Smooth muscle cell (in vitro differentiated cells): ENCODE measurements at regions not wholly inside any gene's neighbourhood (a gene's known extent, or its start where the extent isn't known, plus 50 kb on each side); places are given as distances from the start of the nearest gene placed in this dataset.

ENCODE experiments used
- DNase-seq: peaks from one replicate; lab custom pipeline; 2025; ENCODE audit not compliant: unreplicated experiment; lab: John Stamatoyannopoulos, UW
- H2AFZ ChIP-seq: fragments of 200-600 bp; sonication (generic); 2 replicates; pipeline ENCODE4 v1.6.0; 2016; ENCODE audit warnings: antibody characterized with exemption, low read depth, mild to moderate bottlenecking
- H3F3A ChIP-seq: fragments of 200-600 bp; sonication (generic); 2 replicates; pipeline ENCODE4 v1.6.0; 2017; ENCODE audit warnings: antibody characterized with exemption, low read depth
- H3K27ac ChIP-seq: fragments of 200-600 bp; sonication (generic); 2 replicates; pipeline ENCODE4 v1.5.1; 2016; ENCODE audit warnings: low read depth, mild to moderate bottlenecking
- H3K27me3 ChIP-seq: fragments of 200-600 bp; sonication (generic); 2 replicates; pipeline ENCODE4 v1.6.1; 2016; ENCODE audit warnings: low read depth, mild to moderate bottlenecking
- H3K36me3 ChIP-seq: fragments of 200-600 bp; sonication (generic); 2 replicates; pipeline ENCODE4 v1.5.1; 2016; ENCODE audit warnings: low read depth
- H3K4me1 ChIP-seq: fragments of 200-600 bp; sonication (generic); 2 replicates; pipeline ENCODE4 v1.5.1; 2016; ENCODE audit warnings: low read depth
- H3K4me2 ChIP-seq: fragments of 200-600 bp; sonication (generic); 2 replicates; pipeline ENCODE4 v1.6.0; 2016; ENCODE audit warnings: mild to moderate bottlenecking
- H3K4me3 ChIP-seq: fragments of 200-600 bp; sonication (generic); 2 replicates; pipeline ENCODE4 v1.5.1; 2016; ENCODE audit warnings: mild to moderate bottlenecking
- H3K79me2 ChIP-seq: fragments of 200-600 bp; sonication (generic); 2 replicates; pipeline ENCODE4 v1.6.0; 2016; ENCODE audit warnings: low read depth, mild to moderate bottlenecking
- H3K9ac ChIP-seq: fragments of 200-600 bp; sonication (generic); 2 replicates; pipeline ENCODE4 v1.6.0; 2016; ENCODE audit warnings: low read depth
- H3K9me3 ChIP-seq: fragments of 200-600 bp; sonication (generic); replicated peaks from 2 replicates; pipeline ENCODE4 v1.5.1; 2016; ENCODE audit warnings: low read depth
- H4K20me1 ChIP-seq: fragments of 200-600 bp; sonication (generic); 2 replicates; pipeline ENCODE4 v1.6.0; 2016; ENCODE audit warnings: low read depth
- CTCF ChIP-seq: fragments of 200-600 bp; sonication (generic); IDR thresholded peaks from 2 replicates; pipeline ENCODE4 v1.5.1; 2017; ENCODE audit warnings: borderline replicate concordance, mild to moderate bottlenecking, antibody characterized with exemption; ENCODE audit not compliant: insufficient read depth, poor library complexity, severe bottlenecking
- WGBS: methylation state at CpG from one replicate; pipeline ENCODE4 v1.1.7; 2016; ENCODE audit warnings: low lambda C conversion rate; 5-methylcytosine and 5-hydroxymethylcytosine counted together

- H2AFZ ChIP-seq = no peak overlapping the region
- WGBS = 82% methylated on average over 2 of the region's 2 CpGs
- no peak overlapping the region for H3K4me3 ChIP-seq
- H3K4me2 ChIP-seq = no peak overlapping the region
- H3K27ac ChIP-seq = no peak overlapping the region
- no peak for TF ChIP-seq CTCF
- H3K79me2 ChIP-seq = no peaks in the 10 kb centered on the region
- no peak overlapping the region for H3K9ac ChIP-seq
- no peaks in the 10 kb centered on the region for H3K9me3 ChIP-seq
- no peaks in the 10 kb centered on the region for H4K20me1 ChIP-seq
- no peaks in the 10 kb centered on the region for H3K4me1 ChIP-seq
- DNase-seq = no peak
- no peaks in the 10 kb centered on the region for H3F3A ChIP-seq
- no peaks in the 10 kb centered on the region for H3K27me3 ChIP-seq
- no peaks in the 10 kb centered on the region for H3K36me3 ChIP-seq
These were observed 211.1 kb downstream of the OGFRL1 start for GRCh38 chr6:71499667-71500066.

- no peak for TF ChIP-seq CTCF
- no peaks in the 10 kb centered on the region for H4K20me1 ChIP-seq
- no peaks in the 10 kb centered on the region for H3K27me3 ChIP-seq
- H3K79me2 ChIP-seq = no peaks in the 10 kb centered on the region
- H3K4me3 ChIP-seq = no peak overlapping the region
- no peaks in the 10 kb centered on the region for H3K9me3 ChIP-seq
- H3K4me1 ChIP-seq = no peaks in the 10 kb centered on the region
- no peak overlapping the region for H2AFZ ChIP-seq
- no peaks in the 10 kb centered on the region for H3K36me3 ChIP-seq
- H3K27ac ChIP-seq = no peak overlapping the region
- WGBS = 93% methylated on average over 2 of the region's 2 CpGs
- H3K4me2 ChIP-seq = no peak overlapping the region
- no peak overlapping the region for H3K9ac ChIP-seq
- no peaks in the 10 kb centered on the region for H3F3A ChIP-seq
- DNase-seq = no peak
These were observed 213.6 kb downstream of the OGFRL1 start for GRCh38 chr6:71502168-71502567.

GRCh38 chr6:71502956-71503355, 214.3 kb downstream of the OGFRL1 start:
- Histone ChIP-seq H3K4me1 (no peaks in the 10 kb centered on the region), H3K4me2 (no peak overlapping the region), H3K9me3 (no peaks in the 10 kb centered on the region), H3K36me3 (no peaks in the 10 kb centered on the region), H3K27me3 (no peaks in the 10 kb centered on the region), H3K27ac (no peak overlapping the region), H3K79me2 (no peaks in the 10 kb centered on the region), H3K4me3 (no peak overlapping the region), H4K20me1 (no peaks in the 10 kb centered on the region), H2AFZ (no peak overlapping the region), H3F3A (no peaks in the 10 kb centered on the region), H3K9ac (no peak overlapping the region)
- TF ChIP-seq CTCF = no peak
- DNase-seq = no peak
- WGBS = 90% methylated on average over 3 of the region's 3 CpGs

GRCh38 chr6:71507183-71507582, 218.6 kb downstream of the OGFRL1 start:
- Histone ChIP-seq H3K9me3 (no peaks in the 10 kb centered on the region), H3K27me3 (no peaks in the 10 kb centered on the region), H3K27ac (no peak overlapping the region), H4K20me1 (no peaks in the 10 kb centered on the region), H3K36me3 (no peaks in the 10 kb centered on the region), H3K4me1 (peaks cover 12% of the 10 kb centered on the region), H3K9ac (no peak overlapping the region), H3K4me2 (no peak overlapping the region), H3K79me2 (no peaks in the 10 kb centered on the region), H3K4me3 (no peak overlapping the region), H3F3A (no peaks in the 10 kb centered on the region), H2AFZ (no peak overlapping the region)
- no peak for DNase-seq
- no peak for TF ChIP-seq CTCF
- 80% methylated on average over 5 of the region's 5 CpGs for WGBS
